ENCODE measurements at regions not wholly inside any gene's neighbourhood (a gene's known extent, or its start where the extent isn't known, plus 50 kb on each side); places are given as distances from the start of the nearest gene placed in this dataset.

DNA sequence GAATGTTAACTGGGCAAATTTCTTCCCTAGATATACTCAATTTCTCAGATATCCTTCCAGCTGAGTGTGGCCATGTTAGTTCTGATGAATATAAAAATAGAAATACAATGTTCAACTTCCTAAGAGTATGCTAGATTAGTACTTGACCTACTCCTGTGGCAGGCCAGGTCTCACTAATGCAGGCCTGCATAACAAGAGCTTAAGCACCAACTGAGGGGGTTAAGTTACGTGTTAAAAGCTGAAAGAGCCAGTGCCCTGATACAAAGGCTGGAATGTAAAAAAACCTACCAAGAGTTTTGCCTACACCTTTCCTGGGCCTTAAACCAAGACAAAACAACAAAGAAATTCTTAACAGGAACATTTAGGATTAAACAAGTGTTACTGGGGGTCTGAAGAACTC, 102.8 kb downstream of the MRPS30 start:
- Mint-ChIP-seq H3K27me3 (no peaks in the 10 kb centered on the region), H3K4me3 (no peak overlapping the region), H3K27ac (no peak overlapping the region), H3K9me3 (ENCODE audit: insufficient read depth) (peaks cover 3% of the 10 kb centered on the region), H3K4me1 (no peaks in the 10 kb centered on the region)
- no peaks in the 10 kb centered on the region for H3K27me3 ChIP-seq (replicated peaks in 1 of 4; ENCODE audit: control extremely low read depth in 1 of 4, control insufficient read depth in 3 of 4, insufficient read depth in 4 of 4, low read length in 3 of 4)
- no peaks in the 10 kb centered on the region for H3K79me2 ChIP-seq (ENCODE audit: control insufficient read depth, insufficient read depth, low read length)
- no peaks in the 10 kb centered on the region for H4K20me1 ChIP-seq (ENCODE audit: control insufficient read depth, insufficient read depth, low read length, poor library complexity, severe bottlenecking)
- intact Hi-C loops (cut with micrococcal nuclease), result no loop called here
- ChIA-PET POLR2A (no interaction called here), CTCF (no interaction called here)
- H2AFZ ChIP-seq (ENCODE audit: insufficient read depth, low read depth, low read length, poor library complexity, severe bottlenecking), result no peak overlapping the region
- no peak overlapping the region for H3K9ac ChIP-seq (ENCODE audit: low read length)
- TF ChIP-seq EZH2 (IDR thresholded peaks at IDR 0.05; ENCODE audit: borderline replicate concordance, insufficient read depth, low read depth, low read length, poor library complexity, severe bottlenecking), result no peak
- TF ChIP-seq, protein P1, sequence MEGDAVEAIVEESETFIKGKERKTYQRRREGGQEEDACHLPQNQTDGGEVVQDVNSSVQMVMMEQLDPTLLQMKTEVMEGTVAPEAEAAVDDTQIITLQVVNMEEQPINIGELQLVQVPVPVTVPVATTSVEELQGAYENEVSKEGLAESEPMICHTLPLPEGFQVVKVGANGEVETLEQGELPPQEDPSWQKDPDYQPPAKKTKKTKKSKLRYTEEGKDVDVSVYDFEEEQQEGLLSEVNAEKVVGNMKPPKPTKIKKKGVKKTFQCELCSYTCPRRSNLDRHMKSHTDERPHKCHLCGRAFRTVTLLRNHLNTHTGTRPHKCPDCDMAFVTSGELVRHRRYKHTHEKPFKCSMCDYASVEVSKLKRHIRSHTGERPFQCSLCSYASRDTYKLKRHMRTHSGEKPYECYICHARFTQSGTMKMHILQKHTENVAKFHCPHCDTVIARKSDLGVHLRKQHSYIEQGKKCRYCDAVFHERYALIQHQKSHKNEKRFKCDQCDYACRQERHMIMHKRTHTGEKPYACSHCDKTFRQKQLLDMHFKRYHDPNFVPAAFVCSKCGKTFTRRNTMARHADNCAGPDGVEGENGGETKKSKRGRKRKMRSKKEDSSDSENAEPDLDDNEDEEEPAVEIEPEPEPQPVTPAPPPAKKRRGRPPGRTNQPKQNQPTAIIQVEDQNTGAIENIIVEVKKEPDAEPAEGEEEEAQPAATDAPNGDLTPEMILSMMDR (IDR thresholded peaks at IDR 0.05), result no peak
- H3K27ac ChIP-seq (ENCODE audit: low read length in 2 of 2), result no peak overlapping the region
- no peak for ATAC-seq (ENCODE audit: low read depth)
- H3K4me1 ChIP-seq (ENCODE audit: control insufficient read depth in 2 of 2, insufficient read depth in 2 of 2, low read length in 2 of 2), result no peaks in the 10 kb centered on the region
- H3K36me3 ChIP-seq (replicated peaks in 1 of 2; ENCODE audit: control extremely low read depth in 1 of 2, control insufficient read depth in 1 of 2, extremely low read depth in 1 of 2, insufficient read depth in 2 of 2, low read length in 1 of 2), result no peaks in the 10 kb centered on the region
- DNase-seq, result no peak
- no peak overlapping the region for H3K4me3 ChIP-seq (ENCODE audit: control extremely low read depth in 1 of 5, extremely low read depth in 1 of 5, insufficient read depth in 1 of 5, low read depth in 2 of 5, low read length in 4 of 5)
- no CpG with 5 or more reads among the region's 1 CpG for WGBS (ENCODE audit: insufficient coverage)
- H3K4me2 ChIP-seq (replicated peaks; ENCODE audit: low read depth, low read length, poor library complexity, severe bottlenecking), result no peak overlapping the region
- no peaks in the 10 kb centered on the region for H3K9me3 ChIP-seq (ENCODE audit: control extremely low read depth in 1 of 3, control insufficient read depth in 2 of 3, insufficient read depth in 1 of 3, low read length in 2 of 3)

DNA sequence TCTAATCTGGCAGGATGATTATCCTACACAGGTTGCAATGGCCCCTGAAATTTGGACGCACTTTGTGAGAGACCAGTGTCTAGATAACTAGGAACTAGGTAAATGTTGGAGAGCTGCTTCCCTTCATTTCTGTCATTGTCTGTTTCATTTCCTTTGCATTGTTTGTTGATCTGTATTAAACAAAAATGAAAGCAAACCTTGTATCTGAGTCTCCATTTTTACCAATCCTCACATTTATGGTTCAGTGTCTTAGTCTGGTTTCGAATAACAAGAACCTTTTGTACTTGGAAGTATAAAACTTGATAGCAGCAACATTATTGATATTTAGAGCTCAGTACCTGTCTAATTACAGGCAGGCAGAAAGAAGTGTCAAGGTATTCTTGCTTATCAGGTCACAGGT, 105.5 kb downstream of the MRPS30 start:
- POLR2A ChIA-PET, result no interaction called here
- no peak overlapping the region for H3K27ac ChIP-seq (ENCODE audit: low read length in 2 of 2)
- ATAC-seq (ENCODE audit: low read depth) (no peak), DNase-seq (no peak)
- H3K4me1 Mint-ChIP-seq, result no peaks in the 10 kb centered on the region
- H3K4me3 Mint-ChIP-seq, result no peak overlapping the region
- no peaks in the 10 kb centered on the region for H3K9me3 ChIP-seq (ENCODE audit: control extremely low read depth in 1 of 3, control insufficient read depth in 2 of 3, insufficient read depth in 1 of 3, low read length in 2 of 3)
- H3K4me3 ChIP-seq (ENCODE audit: control extremely low read depth in 1 of 5, extremely low read depth in 1 of 5, insufficient read depth in 1 of 5, low read depth in 2 of 5, low read length in 4 of 5), result no peak overlapping the region
- H3K27ac Mint-ChIP-seq, result no peak overlapping the region
- H3K4me1 ChIP-seq (ENCODE audit: control insufficient read depth in 2 of 2, insufficient read depth in 2 of 2, low read length in 2 of 2), result no peaks in the 10 kb centered on the region
- H2AFZ ChIP-seq (ENCODE audit: insufficient read depth, low read depth, low read length, poor library complexity, severe bottlenecking), result no peak overlapping the region
- CTCF ChIA-PET, result no interaction called here
- no peaks in the 10 kb centered on the region for H3K27me3 ChIP-seq (replicated peaks in 1 of 4; ENCODE audit: control extremely low read depth in 1 of 4, control insufficient read depth in 3 of 4, insufficient read depth in 4 of 4, low read length in 3 of 4)
- no peaks in the 10 kb centered on the region for H3K79me2 ChIP-seq (ENCODE audit: control insufficient read depth, insufficient read depth, low read length)
- no peak overlapping the region for H3K9ac ChIP-seq (ENCODE audit: low read length)
- H3K27me3 Mint-ChIP-seq, result no peaks in the 10 kb centered on the region
- intact Hi-C loops (cut with micrococcal nuclease), result no loop called here
- H3K36me3 ChIP-seq (replicated peaks in 1 of 2; ENCODE audit: control extremely low read depth in 1 of 2, control insufficient read depth in 1 of 2, extremely low read depth in 1 of 2, insufficient read depth in 2 of 2, low read length in 1 of 2), result no peaks in the 10 kb centered on the region
- peaks cover 3% of the 10 kb centered on the region for H3K9me3 Mint-ChIP-seq (ENCODE audit: insufficient read depth)
- H4K20me1 ChIP-seq (ENCODE audit: control insufficient read depth, insufficient read depth, low read length, poor library complexity, severe bottlenecking), result no peaks in the 10 kb centered on the region
- WGBS (ENCODE audit: insufficient coverage), result no CpG with 5 or more reads among the region's 2 CpGs
- TF ChIP-seq, protein P1 (IDR thresholded peaks at IDR 0.05), result no peak
- no peak for TF ChIP-seq EZH2 (IDR thresholded peaks at IDR 0.05; ENCODE audit: borderline replicate concordance, insufficient read depth, low read depth, low read length, poor library complexity, severe bottlenecking)
- no peak overlapping the region for H3K4me2 ChIP-seq (replicated peaks; ENCODE audit: low read depth, low read length, poor library complexity, severe bottlenecking)
